GM12878 (cell line): ENCODE measurements at regions not wholly inside any gene's neighbourhood (a gene's known extent, or its start where the extent isn't known, plus 50 kb on each side); places are given as distances from the start of the nearest gene placed in this dataset.

Source experiments
- BRCA1 ChIP-seq: IDR thresholded peaks from 2 replicates; pipeline ENCODE4 v1.6.1; 2011; ENCODE audit warnings: low read depth, low read length, improper control_type of control experiment
- EZH2 ChIP-seq: IDR thresholded peaks from 2 replicates; pipeline ENCODE4 v1.6.1; 2012; ENCODE audit warnings: low read depth, mild to moderate bottlenecking, control low read depth, inconsistent platforms, low read length, borderline replicate concordance; ENCODE audit not compliant: control insufficient read depth
- GATAD2B ChIP-seq: fragments of 450-650 bp; conservative IDR thresholded peaks from 2 replicates; pipeline ENCODE4 v1.6.1; 2017; ENCODE audit warnings: low read depth, mild to moderate bottlenecking, moderate library complexity
- HDAC2 ChIP-seq: fragments of 200-600 bp; sonication (generic); IDR thresholded peaks from 2 replicates; pipeline ENCODE4 v1.6.1; 2017
- NFYB ChIP-seq: IDR thresholded peaks from 2 replicates; pipeline ENCODE4 v1.6.1; 2011; ENCODE audit warnings: low read depth, mild to moderate bottlenecking, low read length, improper control_type of control experiment, moderate library complexity; ENCODE audit not compliant: insufficient read depth
- POLR2AphosphoS2 ChIP-seq: IDR thresholded peaks from 2 replicates; pipeline ENCODE4 v1.6.1; 2011; ENCODE audit warnings: low read depth, mild to moderate bottlenecking, low read length, improper control_type of control experiment, moderate library complexity
- POLR2AphosphoS5 ChIP-seq: IDR thresholded peaks from 2 replicates; pipeline ENCODE4 v1.6.1; 2011; ENCODE audit warnings: mild to moderate bottlenecking, low read length, inconsistent platforms
- RELA ChIP-seq: fragments of 450-650 bp; IDR thresholded peaks from 2 replicates; pipeline ENCODE4 v1.8.0; 2014; ENCODE audit warnings: borderline replicate concordance; ENCODE audit not compliant: partially characterized antibody
- REST ChIP-seq: IDR thresholded peaks from 2 replicates; pipeline ENCODE4 v1.6.1; 2012; ENCODE audit warnings: mild to moderate bottlenecking, low read depth, low read length

GRCh38 chr4:108511618-108512017 lies 108.8 kb upstream of the RPL34 start:
- no peak for TF ChIP-seq BRCA1
- TF ChIP-seq NFYB, result no peak
- TF ChIP-seq GATAD2B, result no peak
- TF ChIP-seq POLR2AphosphoS5, result no peak
- TF ChIP-seq EZH2, result no peak
- no peak for TF ChIP-seq POLR2AphosphoS2
- TF ChIP-seq RELA, result no peak
- TF ChIP-seq HDAC2, result no peak
- no peak for TF ChIP-seq REST
